ENCODE measurements at regions not wholly inside any gene's neighbourhood (a gene's known extent, or its start where the extent isn't known, plus 50 kb on each side); places are given as distances from the start of the nearest gene placed in this dataset.

DNA sequence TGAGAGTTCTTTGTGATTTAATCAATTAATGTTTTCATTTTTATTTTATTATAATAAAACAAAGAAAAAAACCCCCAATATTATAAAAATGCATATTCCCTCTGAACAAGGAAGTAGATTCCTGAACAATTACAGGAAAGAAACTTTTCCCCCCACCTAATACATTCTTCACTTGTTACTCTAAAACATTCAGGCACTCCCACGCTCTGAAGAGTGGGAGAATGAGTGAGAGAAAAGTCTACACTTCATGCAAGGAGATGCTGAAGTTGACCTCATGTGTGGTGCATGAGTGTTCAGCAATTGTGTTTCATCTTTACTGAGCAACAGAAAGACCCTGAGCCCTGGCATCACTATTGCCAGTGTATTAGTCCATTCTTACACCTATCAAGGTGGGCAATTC is 244.2 kb upstream of the IGFBP3 start:
- TF ChIP-seq, protein P1, sequence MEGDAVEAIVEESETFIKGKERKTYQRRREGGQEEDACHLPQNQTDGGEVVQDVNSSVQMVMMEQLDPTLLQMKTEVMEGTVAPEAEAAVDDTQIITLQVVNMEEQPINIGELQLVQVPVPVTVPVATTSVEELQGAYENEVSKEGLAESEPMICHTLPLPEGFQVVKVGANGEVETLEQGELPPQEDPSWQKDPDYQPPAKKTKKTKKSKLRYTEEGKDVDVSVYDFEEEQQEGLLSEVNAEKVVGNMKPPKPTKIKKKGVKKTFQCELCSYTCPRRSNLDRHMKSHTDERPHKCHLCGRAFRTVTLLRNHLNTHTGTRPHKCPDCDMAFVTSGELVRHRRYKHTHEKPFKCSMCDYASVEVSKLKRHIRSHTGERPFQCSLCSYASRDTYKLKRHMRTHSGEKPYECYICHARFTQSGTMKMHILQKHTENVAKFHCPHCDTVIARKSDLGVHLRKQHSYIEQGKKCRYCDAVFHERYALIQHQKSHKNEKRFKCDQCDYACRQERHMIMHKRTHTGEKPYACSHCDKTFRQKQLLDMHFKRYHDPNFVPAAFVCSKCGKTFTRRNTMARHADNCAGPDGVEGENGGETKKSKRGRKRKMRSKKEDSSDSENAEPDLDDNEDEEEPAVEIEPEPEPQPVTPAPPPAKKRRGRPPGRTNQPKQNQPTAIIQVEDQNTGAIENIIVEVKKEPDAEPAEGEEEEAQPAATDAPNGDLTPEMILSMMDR (conservative IDR thresholded peaks at IDR 0.05; ENCODE audit: low read length), result no peak
- no peak for TF ChIP-seq EZH2phosphoT487 (IDR thresholded peaks at IDR 0.05; ENCODE audit: borderline replicate concordance, low read depth, low read length)
